Tibial nerve (tissue), 4 donors: ENCODE measurements at regions not wholly inside any gene's neighbourhood (a gene's known extent, or its start where the extent isn't known, plus 50 kb on each side); places are given as distances from the start of the nearest gene placed in this dataset.

Experiments used
- CTCF ChIP-seq, 5 experiments: fragments of 200-600 bp in 3 of 5; fragments of 450-650 bp in 2 of 5; sonication (generic) in 3 of 5; IDR thresholded peaks; one replicate each; pipeline ENCODE4 v1.5.1; 2016 to 2019; ENCODE audit warnings: antibody characterized with exemption in 5 of 5, mild to moderate bottlenecking in 3 of 5, moderate library complexity in 2 of 5
- EP300 ChIP-seq, 2 donors: sonication (generic); formaldehyde crosslinking; IDR thresholded peaks; one replicate each; pipeline ENCODE4 v1.6.1; 2017; ENCODE audit warnings: antibody characterized with exemption in 2 of 2, mild to moderate bottlenecking in 1 of 2
- POLR2A ChIP-seq, 2 donors: fragments of 450-650 bp; IDR thresholded peaks; one replicate each; pipeline ENCODE4 v1.6.1; 2017; ENCODE audit warnings: antibody characterized with exemption in 2 of 2, mild to moderate bottlenecking in 2 of 2, moderate library complexity in 2 of 2

GRCh38 chr2:37468170-37468569 is 123.7 kb downstream of the QPCT start:
- no peak for TF ChIP-seq POLR2A (IDR thresholded peaks at IDR 0.05)
- TF ChIP-seq CTCF (IDR thresholded peaks at IDR 0.05): no peak
- no peak for TF ChIP-seq EP300 (IDR thresholded peaks at IDR 0.05)
